Muscle layer of colon (tissue), 2 donors: ENCODE measurements at regions not wholly inside any gene's neighbourhood (a gene's known extent, or its start where the extent isn't known, plus 50 kb on each side); places are given as distances from the start of the nearest gene placed in this dataset.
"Not testable (repeated sequence)": the region's sequence is repeated elsewhere in the genome, so short reads cannot be mapped to it uniquely, and the experiment has no call there.

Experiments used
- H3K27ac ChIP-seq: one replicate; pipeline ENCODE4 v1.7.0; 2013; ENCODE audit warnings: low read depth, mild to moderate bottlenecking, low read length, moderate library complexity
- H3K27me3 ChIP-seq, 2 donors: one replicate each; pipeline ENCODE4 v1.7.0; 2013; ENCODE audit warnings: low read length in 2 of 2, mild to moderate bottlenecking in 2 of 2; ENCODE audit not compliant: insufficient read depth in 2 of 2, control insufficient read depth in 1 of 2
- H3K36me3 ChIP-seq: one replicate; pipeline ENCODE4 v1.7.0; 2013; ENCODE audit warnings: mild to moderate bottlenecking, low read length; ENCODE audit not compliant: insufficient read depth
- H3K4me1 ChIP-seq: one replicate; pipeline ENCODE4 v1.7.0; 2013; ENCODE audit warnings: mild to moderate bottlenecking, low read length; ENCODE audit not compliant: insufficient read depth
- H3K4me3 ChIP-seq, 2 donors: one replicate each; pipeline ENCODE4 v1.7.0; 2013; ENCODE audit warnings: low read length in 2 of 2, low read depth in 1 of 2, mild to moderate bottlenecking in 1 of 2, moderate library complexity in 1 of 2
- H3K9ac ChIP-seq: one replicate; pipeline ENCODE4 v1.7.0; 2013; ENCODE audit warnings: low read length
- H3K9me3 ChIP-seq: one replicate; pipeline ENCODE4 v1.7.0; 2013; ENCODE audit warnings: mild to moderate bottlenecking, low read length
- donor health status: abdominal sarcoma.
- donor health status: Adenocarcinoma of cecum.

DNA sequence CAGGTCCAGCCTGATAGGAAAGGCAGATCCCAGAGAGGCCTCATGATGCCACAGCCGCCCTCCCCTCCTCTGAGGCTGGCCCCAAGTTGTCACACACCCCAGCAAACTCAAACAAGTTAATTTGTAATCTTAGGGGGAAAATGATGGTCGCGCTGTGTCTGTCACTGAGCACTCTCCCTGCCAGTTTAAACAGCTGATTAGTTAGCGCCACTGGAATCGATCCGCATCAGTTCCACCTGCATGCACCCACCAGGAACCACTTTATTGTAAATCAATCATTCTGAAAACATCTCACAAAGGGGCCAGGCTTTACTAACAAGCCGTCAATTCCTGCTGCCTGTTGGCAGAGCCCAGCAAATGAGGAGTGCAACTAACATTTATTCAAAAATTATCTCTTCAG lies 870.9 kb downstream of the KCNMA1 start:
- no peak overlapping the region for H3K27ac ChIP-seq
- H3K4me1 ChIP-seq = peaks cover 22% of the 10 kb centered on the region

GRCh38 chr10:76764921-76765320 lies 872.7 kb downstream of the KCNMA1 start:
- H3K36me3 ChIP-seq, H3K27ac ChIP-seq, H3K9me3 ChIP-seq, H3K4me3 ChIP-seq, H3K27me3 ChIP-seq, H3K9ac ChIP-seq: not testable (repeated sequence)
- H3K4me1 ChIP-seq = peaks cover 16% of the 10 kb centered on the region

More for the DNA sequence above, 870.9 kb downstream of the KCNMA1 start:
- Histone ChIP-seq H3K9ac (no peak overlapping the region), H3K4me3 (no peak overlapping the region), H3K27me3 (no peaks in the 10 kb centered on the region), H3K9me3 (no peaks in the 10 kb centered on the region), H3K36me3 (no peaks in the 10 kb centered on the region)

DNA sequence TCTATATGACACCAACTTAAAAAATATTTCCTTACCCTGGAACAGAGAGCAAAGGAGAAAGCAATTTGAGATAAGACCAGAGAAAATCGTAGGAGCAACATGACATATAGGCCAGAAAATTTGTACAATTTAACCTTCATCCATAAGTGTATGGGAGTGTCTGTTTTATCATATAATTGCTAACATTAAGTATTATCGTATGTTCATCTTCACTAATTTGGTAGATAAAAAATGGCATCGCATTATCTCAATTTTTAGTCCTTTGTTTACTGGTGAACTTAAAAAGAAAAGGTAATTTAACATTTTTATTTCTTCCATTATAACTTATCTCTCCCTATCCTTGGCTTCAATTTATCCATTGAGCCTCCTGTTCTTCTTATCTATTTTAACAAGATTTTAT lies 873.4 kb downstream of the KCNMA1 start:
- no peaks in the 10 kb centered on the region for H3K9me3 ChIP-seq
- H3K36me3 ChIP-seq = no peaks in the 10 kb centered on the region
- H3K4me3 ChIP-seq = no peak overlapping the region
- H3K9ac ChIP-seq = no peak overlapping the region
- H3K27me3 ChIP-seq = no peaks in the 10 kb centered on the region
- H3K27ac ChIP-seq = no peak overlapping the region
- peaks cover 11% of the 10 kb centered on the region for H3K4me1 ChIP-seq

DNA sequence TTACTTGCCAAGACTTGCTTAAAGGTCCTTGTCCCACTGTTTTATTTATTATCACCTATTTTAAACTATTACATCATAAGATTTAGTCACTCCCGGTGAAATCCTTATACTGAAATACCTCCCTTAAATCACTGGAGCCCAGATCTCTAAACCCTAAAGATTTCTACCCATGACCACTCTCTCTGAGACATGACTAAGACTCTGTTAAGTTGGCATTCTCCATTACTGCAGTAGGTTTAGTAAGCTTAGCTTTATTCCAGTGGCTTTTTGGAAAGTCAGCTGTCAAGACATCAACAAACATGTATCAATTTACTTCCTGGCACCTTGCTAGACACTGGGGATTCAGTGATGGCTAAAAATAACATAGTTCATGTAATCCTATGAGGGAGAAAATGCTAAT lies 874.2 kb downstream of the KCNMA1 start:
- Histone ChIP-seq H3K27ac (peak overlapping the region; percentile 46), H3K4me1 (peaks cover 4% of the 10 kb centered on the region), H3K27me3 (no peaks in the 10 kb centered on the region), H3K9me3 (no peaks in the 10 kb centered on the region), H3K9ac (no peak overlapping the region), H3K4me3 (no peak overlapping the region), H3K36me3 (no peaks in the 10 kb centered on the region)

- no peak overlapping the region for H3K4me3 ChIP-seq
- peaks cover 4% of the 10 kb centered on the region for H3K4me1 ChIP-seq
- H3K27me3 ChIP-seq = no peaks in the 10 kb centered on the region
- H3K9me3 ChIP-seq = no peaks in the 10 kb centered on the region
- H3K9ac ChIP-seq = no peak overlapping the region
- H3K36me3 ChIP-seq = no peaks in the 10 kb centered on the region
- H3K27ac ChIP-seq = no peak overlapping the region
Measured at GRCh38 chr10:76759681-76760080, 877.9 kb downstream of the KCNMA1 start.

GRCh38 chr10:76743169-76743568 lies 894.4 kb downstream of the KCNMA1 start:
- Histone ChIP-seq H3K9ac (no peak overlapping the region), H3K27ac (no peak overlapping the region), H3K4me1 (no peaks in the 10 kb centered on the region), H3K36me3 (no peaks in the 10 kb centered on the region), H3K4me3 (no peak overlapping the region), H3K27me3 (no peaks in the 10 kb centered on the region), H3K9me3 (no peaks in the 10 kb centered on the region)

DNA sequence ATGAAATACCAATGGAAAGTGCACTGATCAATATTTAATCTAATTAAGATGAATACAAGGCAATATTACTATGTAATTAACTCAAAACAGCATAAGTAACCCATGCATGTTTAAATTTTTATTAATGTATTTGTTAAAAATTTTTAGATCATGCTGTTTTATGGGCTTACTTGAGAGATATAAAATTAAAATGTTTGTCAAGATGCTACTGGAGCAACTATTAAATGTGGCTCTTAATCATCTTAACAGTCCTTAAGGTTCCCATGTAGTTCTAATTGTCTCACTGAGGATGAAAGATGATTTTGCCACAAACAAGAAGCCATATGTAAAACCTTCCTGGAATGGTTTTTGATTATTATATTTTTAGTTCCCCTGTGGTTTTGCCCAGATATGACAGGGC lies 897.1 kb downstream of the KCNMA1 start:
- no peak overlapping the region for H3K9ac ChIP-seq
- no peaks in the 10 kb centered on the region for H3K27me3 ChIP-seq
- no peaks in the 10 kb centered on the region for H3K9me3 ChIP-seq
- no peaks in the 10 kb centered on the region for H3K36me3 ChIP-seq
- H3K4me3 ChIP-seq = no peak overlapping the region
- no peak overlapping the region for H3K27ac ChIP-seq
- H3K4me1 ChIP-seq = no peaks in the 10 kb centered on the region

- no peak overlapping the region for H3K4me3 ChIP-seq
- H3K9me3 ChIP-seq = no peaks in the 10 kb centered on the region
- H3K27me3 ChIP-seq = no peaks in the 10 kb centered on the region
- no peaks in the 10 kb centered on the region for H3K4me1 ChIP-seq
- no peak overlapping the region for H3K9ac ChIP-seq
- H3K27ac ChIP-seq = no peak overlapping the region
- H3K36me3 ChIP-seq = no peaks in the 10 kb centered on the region
Measured at GRCh38 chr10:76738991-76739390, 898.6 kb downstream of the KCNMA1 start.

DNA sequence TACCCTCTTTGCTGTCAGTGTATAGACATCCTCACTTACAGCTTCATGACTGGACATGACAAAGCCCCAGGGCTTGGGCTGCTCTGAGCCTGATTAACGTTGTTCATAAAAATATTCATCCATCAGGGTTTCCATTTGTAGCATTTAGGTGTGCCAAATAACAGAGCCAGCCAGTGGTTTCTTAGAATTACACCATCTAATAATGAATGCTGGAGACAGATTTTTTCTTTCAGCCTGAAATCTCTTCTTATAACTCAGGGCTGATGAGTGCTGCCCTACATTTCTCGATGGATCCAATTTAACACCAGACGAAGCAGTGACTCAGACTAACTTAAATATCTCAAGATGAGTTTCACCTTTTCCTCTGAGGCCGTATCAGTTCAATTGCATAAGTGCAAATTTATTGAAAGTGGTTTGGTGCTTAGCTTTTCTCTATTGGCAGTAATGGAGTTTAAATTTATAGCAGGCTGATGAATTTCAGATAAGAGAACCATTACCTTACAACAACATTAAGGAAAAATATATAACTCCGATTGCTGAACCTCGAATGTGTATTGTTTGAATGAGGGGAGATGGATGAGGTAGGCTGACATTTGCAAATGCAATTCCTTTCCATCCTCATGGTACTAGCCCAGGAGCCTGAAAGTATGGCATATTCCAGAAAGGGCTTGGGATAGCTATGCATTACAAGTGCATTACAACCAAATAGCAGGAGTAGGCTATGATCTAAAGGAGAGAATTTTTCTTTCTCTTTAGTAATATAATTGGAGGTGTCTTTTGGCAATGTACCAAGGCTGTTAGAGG lies 900.6 kb downstream of the KCNMA1 start:
- H3K27me3 ChIP-seq = no peaks in the 10 kb centered on the region
- H3K4me1 ChIP-seq = no peaks in the 10 kb centered on the region
- no peaks in the 10 kb centered on the region for H3K36me3 ChIP-seq
- H3K27ac ChIP-seq = no peak overlapping the region
- no peak overlapping the region for H3K9ac ChIP-seq
- no peaks in the 10 kb centered on the region for H3K9me3 ChIP-seq
- H3K4me3 ChIP-seq = no peak overlapping the region

GRCh38 chr10:76736392-76736791 lies 901.2 kb downstream of the KCNMA1 start:
- no peak overlapping the region for H3K4me3 ChIP-seq
- H3K9me3 ChIP-seq = no peaks in the 10 kb centered on the region
- H3K36me3 ChIP-seq = no peaks in the 10 kb centered on the region
- no peak overlapping the region for H3K9ac ChIP-seq
- H3K4me1 ChIP-seq = no peaks in the 10 kb centered on the region
- no peaks in the 10 kb centered on the region for H3K27me3 ChIP-seq
- H3K27ac ChIP-seq = no peak overlapping the region

- Histone ChIP-seq H3K27ac (no peak overlapping the region), H3K27me3 (no peaks in the 10 kb centered on the region), H3K9ac (no peak overlapping the region), H3K4me1 (no peaks in the 10 kb centered on the region), H3K36me3 (no peaks in the 10 kb centered on the region), H3K4me3 (no peak overlapping the region), H3K9me3 (no peaks in the 10 kb centered on the region)
Measured at GRCh38 chr10:76735866-76736265, 901.7 kb downstream of the KCNMA1 start.

DNA sequence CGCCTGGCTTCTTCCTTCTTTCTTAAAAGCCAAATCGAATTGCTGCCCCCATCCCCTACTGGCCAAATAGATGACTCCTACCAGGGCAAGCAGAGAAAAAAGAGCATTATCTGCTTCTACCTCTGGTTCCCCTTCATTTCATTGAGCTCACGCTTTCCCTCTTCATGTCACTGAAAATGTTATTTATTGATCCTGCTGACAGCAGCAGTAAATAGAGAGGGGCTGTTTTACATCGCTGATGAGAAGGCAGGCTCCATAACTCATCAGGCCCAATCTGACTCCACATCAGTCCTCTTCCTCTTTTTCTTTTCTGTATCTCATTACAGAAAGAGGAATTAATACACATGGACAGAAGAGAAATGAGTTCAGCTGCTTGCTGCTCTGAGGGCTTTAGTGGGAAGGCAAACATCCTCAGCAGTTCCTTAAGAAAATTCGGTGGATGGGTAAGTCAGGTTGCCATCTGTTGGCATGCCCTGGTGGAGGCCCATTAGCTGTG lies 904.1 kb downstream of the KCNMA1 start:
- Histone ChIP-seq H3K27me3 (no peaks in the 10 kb centered on the region), H3K4me3 (no peak overlapping the region), H3K9ac (no peak overlapping the region), H3K27ac (no peak overlapping the region), H3K36me3 (no peaks in the 10 kb centered on the region), H3K9me3 (no peaks in the 10 kb centered on the region), H3K4me1 (no peaks in the 10 kb centered on the region)
